PC-9 (cell line): ENCODE measurements at regions not wholly inside any gene's neighbourhood (a gene's known extent, or its start where the extent isn't known, plus 50 kb on each side); places are given as distances from the start of the nearest gene placed in this dataset.
"Not testable (repeated sequence)": the region's sequence is repeated elsewhere in the genome, so short reads cannot be mapped to it uniquely, and the experiment has no call there.

Experiments used
- EZH2 ChIP-seq: fragments of 200-600 bp; sonication (generic); IDR thresholded peaks from 2 replicates; pipeline ENCODE4 v1.8.0; 2017; ENCODE audit warnings: antibody characterized with exemption, low read depth
- TF ChIP-seq, protein P1 (sequence below): fragments of 200-600 bp; sonication (generic); conservative IDR thresholded peaks from 2 replicates; pipeline ENCODE4 v1.6.1; 2017; ENCODE audit warnings: mixed run types, antibody characterized with exemption, mild to moderate bottlenecking, moderate library complexity

DNA sequence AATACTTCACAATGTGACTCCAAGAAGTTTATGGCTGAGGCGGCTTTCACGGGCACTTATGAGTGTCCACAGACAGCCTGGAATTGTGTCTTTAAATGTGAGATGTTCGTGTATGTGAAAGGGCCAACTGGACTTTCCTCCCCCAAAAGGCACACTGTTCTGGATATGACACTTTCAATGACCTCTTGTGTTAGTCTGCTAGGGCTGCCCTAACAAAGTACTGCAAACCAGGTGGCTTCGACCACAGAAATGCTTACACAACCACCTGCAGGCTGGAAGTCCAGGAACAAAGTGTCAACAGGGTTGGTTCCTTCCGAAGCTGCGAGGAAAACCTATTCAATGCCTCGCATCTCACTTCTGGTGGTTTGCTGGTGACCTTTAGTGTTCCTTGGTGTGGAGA, 281.7 kb downstream of the ANAPC1 start:
- TF ChIP-seq, protein P1, sequence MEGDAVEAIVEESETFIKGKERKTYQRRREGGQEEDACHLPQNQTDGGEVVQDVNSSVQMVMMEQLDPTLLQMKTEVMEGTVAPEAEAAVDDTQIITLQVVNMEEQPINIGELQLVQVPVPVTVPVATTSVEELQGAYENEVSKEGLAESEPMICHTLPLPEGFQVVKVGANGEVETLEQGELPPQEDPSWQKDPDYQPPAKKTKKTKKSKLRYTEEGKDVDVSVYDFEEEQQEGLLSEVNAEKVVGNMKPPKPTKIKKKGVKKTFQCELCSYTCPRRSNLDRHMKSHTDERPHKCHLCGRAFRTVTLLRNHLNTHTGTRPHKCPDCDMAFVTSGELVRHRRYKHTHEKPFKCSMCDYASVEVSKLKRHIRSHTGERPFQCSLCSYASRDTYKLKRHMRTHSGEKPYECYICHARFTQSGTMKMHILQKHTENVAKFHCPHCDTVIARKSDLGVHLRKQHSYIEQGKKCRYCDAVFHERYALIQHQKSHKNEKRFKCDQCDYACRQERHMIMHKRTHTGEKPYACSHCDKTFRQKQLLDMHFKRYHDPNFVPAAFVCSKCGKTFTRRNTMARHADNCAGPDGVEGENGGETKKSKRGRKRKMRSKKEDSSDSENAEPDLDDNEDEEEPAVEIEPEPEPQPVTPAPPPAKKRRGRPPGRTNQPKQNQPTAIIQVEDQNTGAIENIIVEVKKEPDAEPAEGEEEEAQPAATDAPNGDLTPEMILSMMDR: not testable (repeated sequence)
- not testable (repeated sequence) for TF ChIP-seq EZH2
